B cell (primary cell): ENCODE measurements at regions not wholly inside any gene's neighbourhood (a gene's known extent, or its start where the extent isn't known, plus 50 kb on each side); places are given as distances from the start of the nearest gene placed in this dataset.

Experiments used
- ATAC-seq: fragments of 200-7000 bp; cut with Tn5 transposase; one replicate; pipeline ENCODE4 v1.10.0; 2021; ENCODE audit warnings: low read depth, mild to moderate bottlenecking, moderate number of reproducible peaks, moderate library complexity
- CTCF ChIA-PET: fragments of 350-600 bp; sonication (Branson Sonifier 250); formaldehyde crosslinking; loops from one replicate; lab custom pipeline; 2021; ENCODE audit warnings: antibody characterized with exemption, inconsistent platforms; lab: Charles Lee
- POLR2A ChIA-PET: fragments of 350-600 bp; sonication (Branson Sonifier 250); formaldehyde crosslinking; loops from one replicate; lab custom pipeline; 2021; ENCODE audit warnings: antibody characterized with exemption; lab: Charles Lee
- DNase-seq: peaks from one replicate; pipeline ENCODE4 v3.0.0; 2013
- H2AFZ ChIP-seq: 2 replicates; pipeline ENCODE4 v1.6.1; 2012; ENCODE audit warnings: mild to moderate bottlenecking, low read depth, low read length; ENCODE audit not compliant: insufficient read depth, poor library complexity, severe bottlenecking
- H3K27ac ChIP-seq, 2 donors: 1 replicate in 1 of 2; 2 replicates in 1 of 2; pipeline ENCODE4 v1.5.1; 2012 to 2013; ENCODE audit warnings: low read length in 2 of 2, mild to moderate bottlenecking in 2 of 2, moderate library complexity in 1 of 2
- H3K27me3 ChIP-seq, 4 experiments: fragments of 200-600 bp in 1 of 4; sonication (generic) in 1 of 4; replicated peaks in 1 of 4; 1 replicate in 2 of 4; 2 replicates in 2 of 4; pipeline versions ENCODE4 v1.6.1 to v1.7.0; 2013 to 2016; ENCODE audit warnings: low read length in 3 of 4, mild to moderate bottlenecking in 2 of 4, mixed read lengths in 1 of 4, moderate library complexity in 1 of 4; ENCODE audit not compliant: insufficient read depth in 4 of 4, control insufficient read depth in 3 of 4; ENCODE audit errors: control extremely low read depth in 1 of 4
- H3K36me3 ChIP-seq, 2 experiments: replicated peaks in 1 of 2; 1 replicate in 1 of 2; 2 replicates in 1 of 2; pipeline versions ENCODE4 v1.6.1 to v1.7.1; 2013; ENCODE audit warnings: low read length in 1 of 2; ENCODE audit not compliant: insufficient read depth in 2 of 2, control insufficient read depth in 1 of 2; ENCODE audit errors: control extremely low read depth in 1 of 2, extremely low read depth in 1 of 2
- H3K4me1 ChIP-seq, 2 donors: fragments of 200-600 bp in 1 of 2; sonication (generic) in 1 of 2; 1 replicate in 1 of 2; 2 replicates in 1 of 2; pipeline versions ENCODE4 v1.5.1 to v1.6.1; 2013 to 2017; ENCODE audit warnings: low read length in 2 of 2; ENCODE audit not compliant: control insufficient read depth in 2 of 2, insufficient read depth in 2 of 2
- H3K4me2 ChIP-seq: replicated peaks from 2 replicates; pipeline ENCODE3; 2012; ENCODE audit warnings: mild to moderate bottlenecking, low read depth, low read length; ENCODE audit not compliant: poor library complexity, severe bottlenecking
- H3K4me3 ChIP-seq, 5 experiments: fragments of 200-600 bp in 1 of 5; sonication (generic) in 1 of 5; 1 replicate in 3 of 5; 2 replicates in 2 of 5; pipeline versions ENCODE4 v1.5.1 to v1.7.0; 2011 to 2016; ENCODE audit warnings: low read length in 4 of 5, mild to moderate bottlenecking in 4 of 5, low read depth in 2 of 5, control low read depth in 1 of 5, moderate library complexity in 1 of 5; ENCODE audit not compliant: insufficient read depth in 1 of 5; ENCODE audit errors: control extremely low read depth in 1 of 5, extremely low read depth in 1 of 5
- H3K79me2 ChIP-seq: fragments of 200-600 bp; sonication (generic); one replicate; pipeline ENCODE4 v1.6.0; 2016; ENCODE audit warnings: low read length; ENCODE audit not compliant: control insufficient read depth, insufficient read depth
- H3K9ac ChIP-seq: fragments of 200-600 bp; sonication (generic); 2 replicates; pipeline ENCODE4 v1.6.1; 2017; ENCODE audit warnings: mild to moderate bottlenecking, low read length, moderate library complexity
- H3K9me3 ChIP-seq, 3 donors: one replicate each; pipeline versions ENCODE4 v1.6.1 to v1.7.1; 2013; ENCODE audit warnings: low read length in 2 of 3; ENCODE audit not compliant: control insufficient read depth in 2 of 3, insufficient read depth in 1 of 3; ENCODE audit errors: control extremely low read depth in 1 of 3
- H4K20me1 ChIP-seq: 2 replicates; pipeline ENCODE4 v1.6.0; 2012; ENCODE audit warnings: mild to moderate bottlenecking, low read length; ENCODE audit not compliant: insufficient read depth, control insufficient read depth, poor library complexity, severe bottlenecking
- H3K27ac Mint-ChIP-seq: one replicate; pipeline ENCODE4 v1.8.0; 2021; ENCODE audit warnings: mixed read lengths
- H3K27me3 Mint-ChIP-seq: one replicate; pipeline ENCODE4 v1.8.0; 2021; ENCODE audit warnings: mixed read lengths
- H3K4me1 Mint-ChIP-seq: one replicate; pipeline ENCODE4 v1.8.0; 2021; ENCODE audit warnings: mixed read lengths
- H3K4me3 Mint-ChIP-seq: one replicate; pipeline ENCODE4 v1.8.0; 2021; ENCODE audit warnings: mixed read lengths
- H3K9me3 Mint-ChIP-seq: one replicate; pipeline ENCODE4 v1.8.0; 2022; ENCODE audit warnings: mixed read lengths; ENCODE audit not compliant: insufficient read depth
- CTCF ChIP-seq: fragments of 200-600 bp; IDR thresholded peaks from one replicate; pipeline ENCODE4 v1.8.0; 2022; ENCODE audit warnings: antibody characterized with exemption, mild to moderate bottlenecking
- EZH2 ChIP-seq: IDR thresholded peaks from 2 replicates; pipeline ENCODE4 v1.6.1; 2012; ENCODE audit warnings: borderline replicate concordance, low read depth, mild to moderate bottlenecking, moderate library complexity, low read length; ENCODE audit not compliant: insufficient read depth, poor library complexity, severe bottlenecking
- WGBS: methylation state at CpG from one replicate; pipeline ENCODE4 v1.1.5; 2013; ENCODE audit warnings: missing lambda C conversion rate; ENCODE audit not compliant: insufficient coverage; 5-methylcytosine and 5-hydroxymethylcytosine counted together
- intact Hi-C: fragments of 100-400 bp; cut with micrococcal nuclease; formaldehyde crosslinking; loops from one replicate; pipeline ENCODE4 v1.10.0; 2022

DNA sequence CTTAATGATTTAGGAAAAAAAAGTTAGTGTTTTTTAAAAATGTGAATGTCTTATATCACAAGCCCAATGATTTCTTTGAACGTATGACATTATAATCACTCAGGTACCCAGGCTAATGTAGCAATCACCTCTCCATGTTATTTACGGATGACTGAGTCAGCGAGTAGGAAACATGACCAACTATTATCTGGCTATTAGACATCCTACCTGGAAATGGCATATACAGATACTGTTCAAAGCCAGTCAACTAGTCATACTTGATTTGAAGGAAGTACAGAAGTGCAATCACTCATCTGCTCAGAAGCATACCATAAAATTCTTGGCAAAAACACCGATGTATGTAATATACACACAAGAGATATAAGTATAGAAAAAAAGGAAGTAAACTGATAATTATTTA lies 732.5 kb downstream of the ARAP2 start:
- no peaks in the 10 kb centered on the region for H3K9me3 ChIP-seq
- ATAC-seq, result no peak
- Mint-ChIP-seq H3K4me3 (no peak overlapping the region), H3K4me1 (no peaks in the 10 kb centered on the region), H3K9me3 (no peaks in the 10 kb centered on the region), H3K27me3 (no peaks in the 10 kb centered on the region), H3K27ac (no peak overlapping the region)
- no peak overlapping the region for H3K4me2 ChIP-seq
- H3K27ac ChIP-seq, result no peak overlapping the region
- no CpG with 5 or more reads among the region's 4 CpGs for WGBS
- no peaks in the 10 kb centered on the region for H3K27me3 ChIP-seq
- H2AFZ ChIP-seq, result no peak overlapping the region
- no peak overlapping the region for H3K9ac ChIP-seq
- DNase-seq, result no peak
- ChIA-PET CTCF (no interaction called here), POLR2A (no interaction called here)
- no peaks in the 10 kb centered on the region for H3K79me2 ChIP-seq
- H3K4me1 ChIP-seq, result no peaks in the 10 kb centered on the region
- H3K4me3 ChIP-seq, result no peak overlapping the region
- TF ChIP-seq EZH2, result no peak
- TF ChIP-seq CTCF, result no peak
- H4K20me1 ChIP-seq, result no peaks in the 10 kb centered on the region
- no peaks in the 10 kb centered on the region for H3K36me3 ChIP-seq
- intact Hi-C loops, result no loop called here

DNA sequence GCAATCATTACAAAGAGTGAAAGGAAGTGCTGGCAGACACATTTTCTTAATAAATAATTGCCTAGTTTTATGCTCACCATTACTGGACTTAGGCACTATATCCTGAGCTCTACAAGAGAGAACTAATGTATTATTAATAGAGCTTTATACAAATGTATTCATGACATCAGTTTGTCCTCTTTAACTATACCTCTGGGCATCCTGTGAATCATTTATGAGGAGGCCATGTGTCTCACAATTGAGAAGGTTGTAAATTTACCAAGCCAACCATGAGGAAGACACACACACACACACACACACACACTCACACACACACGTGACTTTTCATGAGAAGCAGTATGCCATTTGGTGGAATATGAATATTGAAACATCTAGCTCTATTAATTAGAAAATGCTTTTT lies 728.2 kb downstream of the ARAP2 start:
- Mint-ChIP-seq H3K27me3 (no peaks in the 10 kb centered on the region), H3K27ac (no peak overlapping the region), H3K9me3 (no peaks in the 10 kb centered on the region), H3K4me3 (no peak overlapping the region), H3K4me1 (no peaks in the 10 kb centered on the region)
- H3K79me2 ChIP-seq, result no peaks in the 10 kb centered on the region
- no peak overlapping the region for H3K4me3 ChIP-seq
- TF ChIP-seq EZH2, result no peak
- TF ChIP-seq CTCF, result no peak
- intact Hi-C loops, result no loop called here
- ChIA-PET POLR2A (no interaction called here), CTCF (no interaction called here)
- no peaks in the 10 kb centered on the region for H3K4me1 ChIP-seq
- no peaks in the 10 kb centered on the region for H3K27me3 ChIP-seq
- H3K27ac ChIP-seq, result no peak overlapping the region
- no peak overlapping the region for H2AFZ ChIP-seq
- H3K4me2 ChIP-seq, result no peak overlapping the region
- H3K36me3 ChIP-seq, result no peaks in the 10 kb centered on the region
- DNase-seq (no peak), ATAC-seq (no peak)
- no CpG with 5 or more reads among the region's 1 CpG for WGBS
- H3K9me3 ChIP-seq, result no peaks in the 10 kb centered on the region
- no peaks in the 10 kb centered on the region for H4K20me1 ChIP-seq
- no peak overlapping the region for H3K9ac ChIP-seq
